Astrocyte (in vitro differentiated cells and primary cell): ENCODE measurements at regions not wholly inside any gene's neighbourhood (a gene's known extent, or its start where the extent isn't known, plus 50 kb on each side); places are given as distances from the start of the nearest gene placed in this dataset.
"Not testable (repeated sequence)": the region's sequence is repeated elsewhere in the genome, so short reads cannot be mapped to it uniquely, and the experiment has no call there.

Source experiments
- DNase-seq: peaks from one replicate; pipeline ENCODE4 v3.0.0-alpha.2; 2010; ENCODE audit warnings: low read depth
- FAIRE-seq: peaks from 2 replicates; lab custom pipeline; 2011; peaks lifted over from hg19 to GRCh38; lab: Jason Lieb, UNC
- H2AFZ ChIP-seq: 2 replicates; pipeline ENCODE4 v1.6.0; 2012; ENCODE audit warnings: low read depth, low read length, inconsistent platforms
- H3K27ac ChIP-seq: 2 replicates; pipeline ENCODE4 v1.5.1; 2011; ENCODE audit warnings: low read depth, low read length, inconsistent platforms
- H3K27me3 ChIP-seq: 2 replicates; pipeline ENCODE4 v1.6.0; 2011; ENCODE audit warnings: low read length, inconsistent platforms; ENCODE audit not compliant: insufficient read depth
- H3K36me3 ChIP-seq: 2 replicates; pipeline ENCODE4 v1.5.1; 2011; ENCODE audit warnings: low read length, inconsistent platforms; ENCODE audit not compliant: insufficient read depth
- H3K4me1 ChIP-seq: 2 replicates; pipeline ENCODE4 v1.5.1; 2011; ENCODE audit warnings: low read length, inconsistent platforms; ENCODE audit not compliant: insufficient read depth
- H3K4me2 ChIP-seq: 2 replicates; pipeline ENCODE4 v1.6.0; 2012; ENCODE audit warnings: low read length, inconsistent platforms
- H3K4me3 ChIP-seq: 2 replicates; pipeline ENCODE4 v1.5.1; 2011; ENCODE audit warnings: low read depth, mild to moderate bottlenecking, low read length, inconsistent platforms; ENCODE audit not compliant: insufficient read depth
- H3K79me2 ChIP-seq: 2 replicates; pipeline ENCODE4 v1.6.0; 2012; ENCODE audit warnings: mild to moderate bottlenecking, low read length, inconsistent platforms; ENCODE audit not compliant: insufficient read depth
- H3K9ac ChIP-seq: 2 replicates; pipeline ENCODE4 v1.6.0; 2012; ENCODE audit warnings: mild to moderate bottlenecking, low read length, inconsistent platforms
- H3K9me3 ChIP-seq: 2 replicates; pipeline ENCODE4 v1.5.1; 2012; ENCODE audit warnings: low read depth, mild to moderate bottlenecking, low read length, inconsistent platforms; ENCODE audit not compliant: insufficient read depth
- H4K20me1 ChIP-seq: 2 replicates; pipeline ENCODE4 v1.6.0; 2012; ENCODE audit warnings: low read length, inconsistent platforms; ENCODE audit not compliant: insufficient read depth
- H3K27ac Mint-ChIP-seq: one replicate; pipeline ENCODE4 v1.8.0; 2021; ENCODE audit warnings: mild to moderate bottlenecking, mixed read lengths; ENCODE audit not compliant: unreplicated experiment
- H3K27me3 Mint-ChIP-seq: one replicate; pipeline ENCODE4 v1.8.0; 2021; ENCODE audit warnings: low read depth, mixed read lengths; ENCODE audit not compliant: unreplicated experiment
- H3K36me3 Mint-ChIP-seq: one replicate; pipeline ENCODE4 v1.8.0; 2021; ENCODE audit warnings: low read depth, mixed read lengths; ENCODE audit not compliant: unreplicated experiment
- H3K4me1 Mint-ChIP-seq: one replicate; pipeline ENCODE4 v1.8.0; 2021; ENCODE audit warnings: low read depth, mixed read lengths; ENCODE audit not compliant: unreplicated experiment
- H3K4me3 Mint-ChIP-seq: one replicate; pipeline ENCODE4 v1.8.0; 2021; ENCODE audit warnings: mild to moderate bottlenecking, moderate library complexity, mixed read lengths; ENCODE audit not compliant: unreplicated experiment
- H3K9me3 Mint-ChIP-seq: one replicate; pipeline ENCODE4 v1.8.0; 2021; ENCODE audit warnings: mild to moderate bottlenecking, mixed read lengths; ENCODE audit not compliant: unreplicated experiment
- CTCF ChIP-seq: IDR thresholded peaks from 2 replicates; pipeline ENCODE4 v1.5.1; 2011; ENCODE audit warnings: low read depth, mild to moderate bottlenecking, inconsistent platforms, low read length, moderate library complexity; ENCODE audit not compliant: insufficient read depth
- EZH2 ChIP-seq: IDR thresholded peaks from 2 replicates; pipeline ENCODE4 v1.6.1; 2012; ENCODE audit warnings: mild to moderate bottlenecking, low read length, inconsistent platforms; ENCODE audit not compliant: insufficient read depth

GRCh38 chr22:11613898-11614755 is 3913.9 kb upstream of the OR11H1 start:
- Mint-ChIP-seq H3K27me3 (no peaks in the 10 kb centered on the region), H3K9me3 (peaks cover 49% of the 10 kb centered on the region)

GRCh38 chr22:11614798-11615433 is 3913.1 kb upstream of the OR11H1 start:
- H4K20me1 ChIP-seq, H3K4me2 ChIP-seq, H3K27me3 Mint-ChIP-seq, H2AFZ ChIP-seq, H3K9me3 ChIP-seq, H3K4me1 ChIP-seq, H3K27ac Mint-ChIP-seq, H3K4me3 Mint-ChIP-seq, H3K36me3 ChIP-seq, DNase-seq, H3K4me1 Mint-ChIP-seq, H3K4me3 ChIP-seq, H3K36me3 Mint-ChIP-seq, FAIRE-seq, H3K9ac ChIP-seq, H3K27me3 ChIP-seq, H3K27ac ChIP-seq, H3K79me2 ChIP-seq: not testable (repeated sequence)
- peaks cover 56% of the 10 kb centered on the region for H3K9me3 Mint-ChIP-seq

More at GRCh38 chr22:11613898-11614755, 3913.9 kb upstream of the OR11H1 start:
- no peaks in the 10 kb centered on the region for H4K20me1 ChIP-seq
- no peak overlapping the region for H3K4me2 ChIP-seq
- FAIRE-seq = no peak
- TF ChIP-seq EZH2 (no peak), CTCF (no peak)
- DNase-seq = no peak
- no peaks in the 10 kb centered on the region for H3K36me3 ChIP-seq
- no peak overlapping the region for H3K27ac ChIP-seq
- no peaks in the 10 kb centered on the region for H3K4me1 ChIP-seq
- no peaks in the 10 kb centered on the region for H3K79me2 ChIP-seq
- Mint-ChIP-seq H3K4me1 (no peaks in the 10 kb centered on the region), H3K4me3 (no peak overlapping the region), H3K36me3 (no peaks in the 10 kb centered on the region), H3K27ac (no peak overlapping the region)
- no peak overlapping the region for H3K9ac ChIP-seq
- no peak overlapping the region for H3K4me3 ChIP-seq
- peaks cover 4% of the 10 kb centered on the region for H3K9me3 ChIP-seq
- H3K27me3 ChIP-seq = no peaks in the 10 kb centered on the region
- no peak overlapping the region for H2AFZ ChIP-seq

DNA sequence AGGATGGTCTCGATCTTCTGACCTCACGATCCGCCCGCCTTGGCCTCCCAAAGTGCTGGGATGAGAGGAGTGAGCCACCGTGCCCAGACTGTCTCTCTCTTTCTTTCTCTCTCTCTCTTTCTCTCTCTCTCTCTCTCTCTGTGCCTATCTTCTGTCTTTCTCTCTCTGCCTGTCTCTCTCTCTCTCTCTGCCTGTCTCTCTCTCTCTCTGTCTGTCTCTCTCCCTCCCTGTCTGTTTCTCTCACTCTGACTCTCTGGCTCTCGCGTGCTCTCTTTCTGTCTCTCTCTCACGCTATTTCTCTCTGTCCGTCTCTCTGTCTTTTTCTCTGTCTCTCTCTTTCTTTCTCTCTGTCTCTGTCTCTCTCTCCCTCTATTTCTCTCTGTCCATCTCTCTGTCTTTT is 3911.2 kb upstream of the OR11H1 start:
- Mint-ChIP-seq H3K4me3 (no peak overlapping the region), H3K27ac (no peak overlapping the region), H3K27me3 (no peaks in the 10 kb centered on the region), H3K36me3 (no peaks in the 10 kb centered on the region), H3K4me1 (no peaks in the 10 kb centered on the region), H3K9me3 (peaks cover 55% of the 10 kb centered on the region)
- Histone ChIP-seq H3K9ac (no peak overlapping the region), H3K36me3 (no peaks in the 10 kb centered on the region), H3K4me2 (no peak overlapping the region), H3K79me2 (no peaks in the 10 kb centered on the region), H2AFZ (no peak overlapping the region), H3K4me1 (no peaks in the 10 kb centered on the region), H4K20me1 (no peaks in the 10 kb centered on the region), H3K27ac (no peak overlapping the region), H3K27me3 (no peaks in the 10 kb centered on the region), H3K4me3 (no peak overlapping the region), H3K9me3 (peaks cover 7% of the 10 kb centered on the region)
- TF ChIP-seq CTCF = no peak
- TF ChIP-seq EZH2 = no peak
- no peak for FAIRE-seq
- no peak for DNase-seq

DNA sequence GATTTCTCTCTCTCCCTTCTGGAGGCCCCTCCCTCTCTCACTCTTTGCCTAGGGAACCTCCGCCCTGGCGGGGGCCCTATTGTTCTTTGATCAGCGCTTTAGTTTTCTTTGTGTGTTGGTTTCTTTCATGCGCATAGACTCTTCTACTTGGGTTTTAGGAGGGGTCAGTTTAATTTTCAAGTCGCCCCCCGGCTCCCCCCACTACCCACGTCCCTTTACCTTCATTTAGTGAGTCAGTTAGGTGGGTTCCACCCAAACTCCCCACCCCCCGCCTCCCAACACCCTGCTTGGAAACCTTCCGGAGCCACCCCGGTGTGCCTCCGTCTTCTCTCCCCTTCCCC is 3909.7 kb upstream of the OR11H1 start:
- not testable (repeated sequence) for H3K4me1 ChIP-seq, H3K4me3 ChIP-seq, H3K27ac ChIP-seq, H3K79me2 ChIP-seq, DNase-seq, H3K4me3 Mint-ChIP-seq, H2AFZ ChIP-seq, FAIRE-seq, H3K9ac ChIP-seq, H3K27ac Mint-ChIP-seq, H3K4me1 Mint-ChIP-seq, H3K27me3 ChIP-seq, H4K20me1 ChIP-seq, H3K36me3 ChIP-seq, H3K4me2 ChIP-seq, H3K9me3 ChIP-seq, H3K36me3 Mint-ChIP-seq, H3K27me3 Mint-ChIP-seq
- peaks cover 47% of the 10 kb centered on the region for H3K9me3 Mint-ChIP-seq
